Stomach (tissue), 8 donors: ENCODE measurements at regions not wholly inside any gene's neighbourhood (a gene's known extent, or its start where the extent isn't known, plus 50 kb on each side); places are given as distances from the start of the nearest gene placed in this dataset.

Experiments used
- DNase-seq, 2 donors: peaks; one replicate each; pipeline versions ENCODE4 v3.0.0 to v3.0.0-alpha.2; 2013 to 2019
- H3K27ac ChIP-seq, 5 donors: fragments of 200-600 bp in 4 of 5; sonication (generic) in 4 of 5; one replicate each; pipeline ENCODE4 v1.5.1; 2013 to 2019; ENCODE audit warnings: mild to moderate bottlenecking in 1 of 5, moderate library complexity in 1 of 5
- H3K27me3 ChIP-seq, 3 donors: fragments of 200-600 bp; sonication (generic); one replicate each; pipeline ENCODE4 v1.5.1; 2017 to 2019; ENCODE audit warnings: mixed run types in 1 of 3
- H3K36me3 ChIP-seq, 4 donors: fragments of 200-600 bp; sonication (generic); 1 replicate in 3 of 4; 2 replicates in 1 of 4; pipeline ENCODE4 v1.5.1; 2016 to 2019
- H3K4me1 ChIP-seq, 4 donors: fragments of 200-600 bp; sonication (generic); one replicate each; pipeline ENCODE4 v1.5.1; 2016 to 2019
- H3K4me3 ChIP-seq, 4 donors: fragments of 200-600 bp; sonication (generic) in 3 of 4; one replicate each; pipeline ENCODE4 v1.5.1; 2016 to 2019; ENCODE audit warnings: mild to moderate bottlenecking in 1 of 4
- H3K9me3 ChIP-seq, 4 donors: fragments of 200-600 bp; sonication (generic); one replicate each; pipeline ENCODE4 v1.5.1; 2016 to 2019
- CTCF ChIP-seq, 7 experiments: fragments of 450-650 bp in 4 of 7; fragments of 200-600 bp in 3 of 7; sonication (generic) in 3 of 7; IDR thresholded peaks; one replicate each; pipeline ENCODE4 v1.5.1; 2016 to 2019; ENCODE audit warnings: antibody characterized with exemption in 7 of 7, control low read depth in 2 of 7, mild to moderate bottlenecking in 1 of 7
- EP300 ChIP-seq: sonication (generic); formaldehyde crosslinking; IDR thresholded peaks from one replicate; pipeline ENCODE4 v1.6.1; 2017; ENCODE audit warnings: antibody characterized with exemption
- POLR2A ChIP-seq, 4 donors: fragments of 450-650 bp; IDR thresholded peaks; one replicate each; pipeline ENCODE4 v1.6.1; 2016; ENCODE audit warnings: antibody characterized with exemption in 4 of 4, control low read depth in 2 of 4, mild to moderate bottlenecking in 1 of 4, moderate library complexity in 1 of 4
- POLR2AphosphoS5 ChIP-seq, 3 donors: sonication (generic); formaldehyde crosslinking; IDR thresholded peaks; one replicate each; pipeline ENCODE4 v1.6.1; 2016; ENCODE audit warnings: antibody characterized with exemption in 3 of 3
- WGBS, 5 donors: extraction: QIAGEN DNeasy Blood & Tissue Kit in 3 of 5; methylation state at CpG; one replicate each; pipeline versions ENCODE4 v1.1.5 to v1.1.7; 2013 to 2018; 5-methylcytosine and 5-hydroxymethylcytosine counted together
- intact Hi-C: fragments of 100-400 bp; cut with DNase I; formaldehyde crosslinking; loops from one replicate; pipeline ENCODE4 v1.15.1; 2023; ENCODE audit warnings: low total_unique reads
- donor health status: healthy with polysubstance abuse.
- donor health status: Bipolar disorder and iron deficiency.
- donor health status: healthy.

DNA sequence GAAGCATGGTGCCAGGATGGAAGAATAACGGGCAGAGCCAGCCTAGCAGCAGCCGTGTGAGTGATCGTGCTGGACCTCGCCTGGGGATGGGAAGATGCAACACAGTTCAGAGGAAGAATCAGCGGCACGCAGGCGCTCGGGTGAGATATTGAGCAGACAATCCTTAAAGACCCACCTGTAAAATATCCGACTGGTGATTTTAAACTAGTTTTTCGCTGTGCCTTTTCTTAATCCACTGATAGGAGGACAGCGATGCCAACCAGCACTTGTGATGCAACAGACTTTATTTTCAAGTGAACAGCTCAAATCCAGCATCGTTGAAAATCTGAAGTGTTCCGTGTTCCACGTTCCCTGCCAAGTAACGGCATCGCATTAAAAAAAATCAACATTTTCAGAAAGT lies 214.7 kb downstream of the TEX36 start:
- Histone ChIP-seq H3K36me3 (no peaks in the 10 kb centered on the region), H3K27me3 (no peaks in the 10 kb centered on the region), H3K4me1 (no peaks in the 10 kb centered on the region), H3K9me3 (no peaks in the 10 kb centered on the region), H3K27ac (no peak overlapping the region), H3K4me3 (no peak overlapping the region)
- TF ChIP-seq CTCF (IDR thresholded peaks at IDR 0.05) (no peak), POLR2AphosphoS5 (IDR thresholded peaks at IDR 0.05) (no peak), POLR2A (IDR thresholded peaks at IDR 0.05) (no peak), EP300 (no peak)
- intact Hi-C loops = no loop called here
- no peak for DNase-seq
- 88 to 94% (median 91%) methylated on average over 16 of the region's 16 CpGs for WGBS, 5 donors

DNA sequence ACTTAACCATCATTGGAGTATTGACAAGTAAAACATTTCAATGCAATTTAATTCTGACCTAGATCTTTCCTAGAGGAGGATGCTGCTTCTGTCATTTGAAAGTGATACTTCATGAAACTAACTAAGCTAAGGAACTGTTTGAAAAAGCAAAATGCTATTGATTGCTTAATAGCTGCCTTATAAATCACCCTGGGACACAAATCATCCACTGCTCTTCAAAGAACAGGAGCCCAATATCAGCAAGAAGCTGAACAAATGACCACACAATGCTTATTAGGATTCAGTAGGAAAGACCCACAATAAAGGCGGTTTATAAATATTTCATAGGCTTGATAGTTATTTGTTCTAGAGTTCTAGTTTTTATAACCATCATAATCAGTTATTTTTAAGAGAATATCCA lies 216.3 kb downstream of the TEX36 start:
- peaks cover 0 to 4% (median 0%) of the 10 kb centered on the region in 3 donors for H3K27me3 ChIP-seq
- WGBS, 5 donors = 84 to 95% (median 93%) methylated on average over 1 of the region's 1 CpG
- no peaks in the 10 kb centered on the region for H3K4me1 ChIP-seq
- intact Hi-C loops = no loop called here
- no peak for DNase-seq
- H3K9me3 ChIP-seq = no peaks in the 10 kb centered on the region
- no peak overlapping the region for H3K27ac ChIP-seq
- H3K36me3 ChIP-seq = no peaks in the 10 kb centered on the region
- TF ChIP-seq CTCF (IDR thresholded peaks at IDR 0.05) (no peak), EP300 (no peak), POLR2AphosphoS5 (IDR thresholded peaks at IDR 0.05) (no peak), POLR2A (IDR thresholded peaks at IDR 0.05) (no peak)
- no peak overlapping the region for H3K4me3 ChIP-seq

- H3K36me3 ChIP-seq = no peaks in the 10 kb centered on the region
- H3K4me1 ChIP-seq = no peaks in the 10 kb centered on the region
- DNase-seq = no peak
- peaks cover 0 to 4% (median 0%) of the 10 kb centered on the region in 3 donors for H3K27me3 ChIP-seq
- H3K9me3 ChIP-seq = no peaks in the 10 kb centered on the region
- no peak overlapping the region for H3K4me3 ChIP-seq
- H3K27ac ChIP-seq = no peak overlapping the region
- intact Hi-C loops = no loop called here
- 77 to 90% (median 86%) methylated on average over 2 of the region's 2 CpGs for WGBS, 5 donors
- TF ChIP-seq POLR2A (IDR thresholded peaks at IDR 0.05) = no peak
- no peak for TF ChIP-seq POLR2AphosphoS5 (IDR thresholded peaks at IDR 0.05)
- TF ChIP-seq EP300 = no peak
- TF ChIP-seq CTCF (IDR thresholded peaks at IDR 0.05) = no peak
Observed at GRCh38 chr10:125462845-125463244, 220.1 kb downstream of the TEX36 start.

GRCh38 chr10:125460326-125460725 lies 222.6 kb downstream of the TEX36 start:
- TF ChIP-seq POLR2A (IDR thresholded peaks at IDR 0.05) (no peak), CTCF (IDR thresholded peaks at IDR 0.05) (no peak), EP300 (no peak), POLR2AphosphoS5 (IDR thresholded peaks at IDR 0.05) (no peak)
- intact Hi-C loops = no loop called here

More at GRCh38 chr10:125460326-125460725, 222.6 kb downstream of the TEX36 start:
- Histone ChIP-seq H3K36me3 (no peaks in the 10 kb centered on the region), H3K4me1 (peaks cover 0 to 4% (median 0%) of the 10 kb centered on the region in 4 donors), H3K4me3 (no peak overlapping the region), H3K27me3 (peaks cover 0 to 4% (median 0%) of the 10 kb centered on the region in 3 donors), H3K27ac (no peak overlapping the region), H3K9me3 (no peaks in the 10 kb centered on the region)
- WGBS, 5 donors = 89 to 95% (median 92%) methylated on average over 4 of the region's 4 CpGs
- no peak for DNase-seq
